ENCODE measurements at regions not wholly inside any gene's neighbourhood (a gene's known extent, or its start where the extent isn't known, plus 50 kb on each side); places are given as distances from the start of the nearest gene placed in this dataset.

DNA sequence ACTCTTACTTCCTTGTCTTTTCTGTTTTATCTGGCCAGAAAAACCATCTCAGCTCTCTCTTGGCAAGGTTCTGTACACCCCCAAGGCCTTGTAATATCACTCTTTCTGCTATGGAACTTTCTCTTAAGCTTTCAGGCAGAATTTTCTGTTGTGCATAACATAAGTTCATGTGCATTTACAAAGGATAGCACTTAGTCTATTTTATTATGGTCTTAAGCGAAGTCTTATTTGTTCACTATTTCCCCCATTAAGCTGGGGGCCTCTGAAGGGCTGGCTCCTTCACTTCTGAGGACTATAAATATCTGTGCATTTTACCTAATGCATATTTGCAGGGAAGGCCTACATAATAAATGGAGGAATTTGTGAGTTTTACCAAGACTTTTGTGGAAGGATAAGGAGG lies 1393.4 kb downstream of the FAM181B start:
- no peak for TF ChIP-seq FOXM1 (IDR thresholded peaks at IDR 0.05; ENCODE audit: borderline replicate concordance)
- TF ChIP-seq ARNT (IDR thresholded peaks at IDR 0.05), result no peak
- no peak for TF ChIP-seq SP1 (IDR thresholded peaks at IDR 0.05)
- TF ChIP-seq CTBP1 (IDR thresholded peaks at IDR 0.05; ENCODE audit: borderline replicate concordance), result no peak
- TF ChIP-seq FOXA1 (IDR thresholded peaks at IDR 0.05), result no peak
- no peak for TF ChIP-seq LEF1 (IDR thresholded peaks at IDR 0.05; ENCODE audit: borderline replicate concordance)
